ENCODE measurements at regions not wholly inside any gene's neighbourhood (a gene's known extent, or its start where the extent isn't known, plus 50 kb on each side); places are given as distances from the start of the nearest gene placed in this dataset.
"Not testable (repeated sequence)": the region's sequence is repeated elsewhere in the genome, so short reads cannot be mapped to it uniquely, and the experiment has no call there.

DNA sequence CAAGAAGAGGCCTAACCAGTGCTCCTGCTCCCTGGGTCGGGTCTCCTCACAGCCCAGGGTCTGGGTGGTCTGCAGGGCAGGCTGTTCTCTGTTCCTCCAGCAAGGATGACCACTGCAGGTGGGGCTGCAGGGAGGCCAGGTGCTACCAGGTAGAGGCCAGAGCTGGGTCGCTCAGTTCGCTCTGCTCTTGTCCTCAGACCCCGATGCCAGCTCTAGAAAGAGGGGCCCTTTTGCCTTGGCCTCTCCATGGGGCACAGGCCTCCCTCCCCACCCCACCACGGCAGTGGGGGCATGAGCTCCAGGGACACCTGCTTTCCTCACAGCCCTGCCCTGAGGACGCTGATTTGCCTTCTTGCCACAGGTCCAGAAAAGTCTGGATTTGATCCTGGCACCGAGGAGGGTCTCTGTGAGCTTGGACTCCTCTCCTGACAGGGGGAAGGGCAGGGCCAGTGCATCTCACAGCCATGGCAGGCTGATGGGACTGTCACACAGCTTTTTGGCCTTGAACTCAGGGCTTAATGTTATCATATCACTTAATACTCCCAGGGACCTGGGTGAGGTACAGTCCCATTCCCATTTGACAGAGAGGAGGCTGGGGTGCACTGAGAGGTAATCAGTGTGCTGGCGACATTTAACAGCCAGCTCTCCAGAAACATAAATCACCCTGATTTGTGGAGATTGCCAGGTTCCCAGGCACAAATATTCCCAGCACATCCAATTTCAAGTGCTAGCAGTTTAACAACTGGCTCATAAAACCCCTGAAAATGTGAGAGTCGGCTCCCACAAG lies 273.0 kb upstream of the SFSWAP start:
- no peak for ATAC-seq
- DNase-seq = no peak
- H3K4me3 ChIP-seq (ENCODE audit: low read length) = no peak overlapping the region
- H3K27ac ChIP-seq (ENCODE audit: low read length) = no peak overlapping the region
- no peaks in the 10 kb centered on the region for H3K27me3 ChIP-seq (ENCODE audit: control insufficient read depth, insufficient read depth)
- WGBS = 76% methylated on average over 9 of the region's 9 CpGs
- H3K9me3 ChIP-seq (ENCODE audit: control insufficient read depth, low read length) = no peaks in the 10 kb centered on the region
- no peaks in the 10 kb centered on the region for H3K4me1 ChIP-seq (ENCODE audit: control insufficient read depth, insufficient read depth, low read length)
- intact Hi-C loops (cut with DNase I) = no loop called here

DNA sequence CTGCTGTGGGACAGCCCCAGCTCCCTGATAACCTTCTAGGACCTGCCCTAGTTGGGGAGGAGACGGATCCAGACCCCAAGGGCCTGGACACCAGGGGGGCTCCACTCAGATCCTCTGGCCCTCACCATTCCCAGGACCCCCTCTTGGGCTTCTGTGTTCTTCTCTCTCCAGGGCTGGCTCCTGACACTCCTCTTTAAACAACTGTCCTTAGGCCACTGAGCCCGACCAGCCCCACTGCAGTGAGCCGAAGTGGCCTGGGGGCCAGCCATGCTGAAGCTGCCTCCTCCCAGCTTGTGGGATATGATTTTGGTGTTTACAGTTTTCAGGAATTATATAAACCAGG lies 272.4 kb upstream of the SFSWAP start:
- intact Hi-C loops (cut with DNase I); H3K27ac ChIP-seq (ENCODE audit: low read length); DNase-seq; H3K27me3 ChIP-seq (ENCODE audit: control insufficient read depth, insufficient read depth); H3K4me3 ChIP-seq (ENCODE audit: low read length); H3K9me3 ChIP-seq (ENCODE audit: control insufficient read depth, low read length); H3K4me1 ChIP-seq (ENCODE audit: control insufficient read depth, insufficient read depth, low read length): not testable (repeated sequence)
- WGBS = 68% methylated on average over 3 of the region's 3 CpGs
- ATAC-seq = peak in 1 of 2 donors; percentile 19

DNA sequence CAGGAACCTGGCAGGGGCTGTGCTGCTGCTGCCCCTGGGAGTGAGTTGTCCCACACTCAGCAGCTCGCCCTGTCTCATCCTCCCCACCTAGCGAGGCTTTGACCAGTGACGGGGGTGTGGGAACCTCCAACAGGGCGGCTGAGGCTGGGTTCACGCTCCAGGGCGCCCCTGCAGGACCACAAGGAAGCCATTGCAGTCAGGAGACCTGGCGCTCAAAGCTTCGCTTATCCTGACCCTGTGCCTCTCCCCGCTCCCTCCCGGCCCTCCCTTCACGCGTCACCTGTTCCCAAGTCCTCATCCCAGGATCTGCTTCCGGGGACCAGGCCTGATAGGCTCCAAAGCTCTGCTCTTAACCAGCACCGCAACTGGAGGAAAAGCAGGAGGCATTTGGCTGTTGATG lies 272.0 kb upstream of the SFSWAP start:
- intact Hi-C loops (cut with DNase I) = no loop called here
- 54% methylated on average over 14 of the region's 14 CpGs for WGBS
- Histone ChIP-seq H3K9me3 (ENCODE audit: control insufficient read depth, low read length) (no peaks in the 10 kb centered on the region), H3K27ac (ENCODE audit: low read length) (no peak overlapping the region), H3K4me1 (ENCODE audit: control insufficient read depth, insufficient read depth, low read length) (no peaks in the 10 kb centered on the region), H3K4me3 (ENCODE audit: low read length) (no peak overlapping the region), H3K27me3 (ENCODE audit: control insufficient read depth, insufficient read depth) (no peaks in the 10 kb centered on the region)
- DNase-seq (no peak), ATAC-seq (no peak)

DNA sequence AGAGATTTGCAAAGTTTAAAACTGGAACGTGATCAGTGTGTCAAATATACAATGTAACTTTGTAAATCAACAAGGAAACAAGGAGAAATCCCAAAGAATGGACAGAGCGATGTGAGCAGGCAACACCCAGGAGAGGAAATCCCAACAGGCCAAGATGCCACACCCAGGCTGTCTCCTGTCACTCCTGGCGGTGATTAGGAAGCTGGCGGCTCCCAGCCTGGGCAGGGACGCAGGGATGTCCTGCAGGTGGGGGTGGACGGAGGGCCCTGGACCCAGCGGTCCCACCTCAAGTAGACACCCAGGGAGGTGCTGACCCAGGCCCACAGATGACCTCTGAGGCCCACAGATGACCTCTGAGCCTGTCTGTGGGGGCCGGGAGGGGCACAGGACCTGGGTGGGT lies 271.1 kb upstream of the SFSWAP start:
- intact Hi-C loops (cut with DNase I); H3K4me3 ChIP-seq (ENCODE audit: low read length); H3K9me3 ChIP-seq (ENCODE audit: control insufficient read depth, low read length); DNase-seq; H3K27ac ChIP-seq (ENCODE audit: low read length); H3K27me3 ChIP-seq (ENCODE audit: control insufficient read depth, insufficient read depth); H3K4me1 ChIP-seq (ENCODE audit: control insufficient read depth, insufficient read depth, low read length); ATAC-seq: not testable (repeated sequence)
- WGBS = no CpG with 5 or more reads among the region's 8 CpGs

DNA sequence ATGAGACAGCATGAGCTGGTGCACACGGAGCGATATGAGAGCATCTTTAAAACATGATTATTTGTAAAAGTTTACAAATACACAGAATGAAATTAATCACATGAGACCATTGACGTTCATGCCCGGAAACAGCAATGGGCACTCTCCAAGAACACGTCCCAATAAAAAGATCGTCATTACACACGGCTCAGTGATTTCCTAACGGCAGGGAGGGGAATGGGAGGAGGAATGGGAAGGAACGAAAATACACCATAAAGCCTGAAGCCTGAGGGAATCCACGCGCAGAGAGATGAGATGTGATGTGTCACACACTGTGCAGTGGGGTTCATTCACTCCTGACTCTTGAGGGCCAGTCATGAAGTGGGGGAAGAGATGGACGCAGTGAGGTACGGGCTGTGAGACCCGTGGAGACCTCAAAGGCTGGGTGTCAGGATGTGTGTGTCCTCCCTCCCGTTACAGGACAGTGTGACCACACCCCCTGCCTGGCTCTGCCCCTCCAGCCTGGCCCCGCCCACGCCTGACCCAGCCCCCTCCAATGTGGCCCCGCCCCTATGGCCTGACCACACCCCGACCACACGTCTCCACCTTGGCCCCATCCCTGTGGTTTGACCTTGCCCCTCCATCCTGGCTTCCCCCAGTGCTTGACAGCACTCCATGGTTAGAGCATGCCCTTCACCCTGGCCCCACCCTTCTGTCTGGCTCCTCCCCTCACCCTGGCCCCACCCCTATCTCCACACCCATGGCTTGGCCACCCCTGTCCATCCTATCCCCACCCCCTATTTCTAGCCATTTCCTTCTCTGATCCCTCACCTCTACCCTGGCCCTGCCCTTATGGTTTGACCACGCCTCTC lies 270.5 kb upstream of the SFSWAP start:
- intact Hi-C loops (cut with DNase I); H3K27me3 ChIP-seq (ENCODE audit: control insufficient read depth, insufficient read depth); ATAC-seq; H3K4me3 ChIP-seq (ENCODE audit: low read length); H3K9me3 ChIP-seq (ENCODE audit: control insufficient read depth, low read length); DNase-seq; H3K27ac ChIP-seq (ENCODE audit: low read length); H3K4me1 ChIP-seq (ENCODE audit: control insufficient read depth, insufficient read depth, low read length): not testable (repeated sequence)
- WGBS = 85% methylated on average over 12 of the region's 21 CpGs

DNA sequence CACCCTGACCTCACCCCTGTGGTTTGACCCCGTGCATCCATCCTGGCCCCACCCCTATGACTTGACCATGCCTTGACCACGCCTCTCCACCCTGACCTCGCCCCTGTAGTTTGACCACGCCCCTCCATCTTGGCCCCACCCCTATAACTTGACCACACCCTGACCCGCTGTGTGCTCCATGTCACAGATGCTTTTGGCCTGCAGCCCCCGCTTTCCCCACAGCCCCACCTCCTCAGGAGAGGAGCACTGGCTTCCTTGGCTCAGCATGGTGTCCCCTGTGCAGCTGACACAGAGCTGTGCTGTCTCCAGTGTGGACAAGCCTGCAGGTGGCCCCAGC lies 269.9 kb upstream of the SFSWAP start:
- ATAC-seq = no peak
- no peak for DNase-seq
- 85% methylated on average over 6 of the region's 6 CpGs for WGBS
- no peak overlapping the region for H3K4me3 ChIP-seq (ENCODE audit: low read length)
- intact Hi-C loops (cut with DNase I) = no loop called here
- no peaks in the 10 kb centered on the region for H3K27me3 ChIP-seq (ENCODE audit: control insufficient read depth, insufficient read depth)
- no peaks in the 10 kb centered on the region for H3K9me3 ChIP-seq (ENCODE audit: control insufficient read depth, low read length)
- no peaks in the 10 kb centered on the region for H3K4me1 ChIP-seq (ENCODE audit: control insufficient read depth, insufficient read depth, low read length)
- no peak overlapping the region for H3K27ac ChIP-seq (ENCODE audit: low read length)

DNA sequence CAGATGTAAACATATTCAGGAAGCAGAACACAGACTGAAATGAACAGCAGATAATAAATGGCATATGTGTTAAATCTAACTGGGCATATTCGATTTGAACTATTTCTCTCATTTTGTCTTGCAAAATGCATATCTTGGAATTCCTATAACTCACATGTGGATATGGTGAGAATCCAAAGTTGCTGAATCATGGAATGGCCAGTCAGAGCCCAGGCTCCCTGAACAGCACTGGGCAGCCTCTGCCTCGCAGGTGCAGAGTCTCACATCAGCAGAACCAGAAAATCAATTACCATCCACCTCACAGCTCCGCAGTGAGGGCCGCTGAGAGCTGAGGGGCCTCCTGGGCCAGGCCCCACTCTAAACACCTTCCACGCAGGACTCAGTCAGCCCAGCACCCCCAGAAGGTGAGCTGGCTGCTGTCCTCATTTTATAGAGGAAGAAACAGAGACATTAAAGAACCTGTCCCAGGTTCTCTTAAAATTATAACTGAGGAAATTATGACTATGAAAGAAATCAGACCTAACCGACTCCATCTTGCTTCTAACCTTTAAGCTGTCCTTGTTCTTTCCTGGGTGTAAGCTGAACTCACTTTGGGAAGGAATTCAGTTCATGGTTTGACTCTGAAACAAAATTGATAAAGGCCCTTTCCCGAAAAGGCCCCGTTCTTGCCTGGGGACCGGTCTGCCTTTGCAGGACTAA lies 269.1 kb upstream of the SFSWAP start:
- no peak for ATAC-seq
- Histone ChIP-seq H3K9me3 (ENCODE audit: control insufficient read depth, low read length) (no peaks in the 10 kb centered on the region), H3K4me3 (ENCODE audit: low read length) (no peak overlapping the region), H3K4me1 (ENCODE audit: control insufficient read depth, insufficient read depth, low read length) (no peaks in the 10 kb centered on the region), H3K27me3 (ENCODE audit: control insufficient read depth, insufficient read depth) (no peaks in the 10 kb centered on the region), H3K27ac (ENCODE audit: low read length) (no peak overlapping the region)
- WGBS = 77% methylated on average over 9 of the region's 9 CpGs
- intact Hi-C loops (cut with DNase I) = no loop called here
- no peak for DNase-seq

DNA sequence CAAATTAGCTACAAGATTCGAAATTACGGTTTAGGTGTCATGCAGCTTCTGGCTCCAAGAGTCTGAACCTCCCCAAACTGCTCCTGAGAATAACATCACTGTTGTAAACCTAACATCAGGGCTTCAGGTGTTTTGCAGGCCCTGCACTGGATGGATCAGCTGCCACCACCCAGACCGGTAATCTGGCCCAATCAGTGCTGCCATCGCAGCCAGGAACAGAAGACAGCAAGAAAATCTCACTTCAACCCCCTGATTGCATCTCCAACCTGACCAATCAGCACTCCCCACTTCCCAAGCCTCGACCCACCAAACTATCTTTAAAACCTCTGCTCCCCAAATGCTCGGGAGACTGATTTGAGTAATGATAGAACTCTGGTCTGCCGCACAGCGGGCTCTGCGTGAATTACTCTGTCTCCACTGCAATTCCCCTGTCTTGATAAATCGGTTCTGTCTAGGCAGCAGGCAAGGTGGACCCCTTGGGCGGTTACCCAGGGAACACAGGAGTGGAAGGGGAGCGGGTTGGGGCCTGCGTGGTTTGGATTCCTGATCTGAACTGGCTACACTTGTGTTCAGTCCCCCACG lies 268.5 kb upstream of the SFSWAP start:
- H3K27me3 ChIP-seq (ENCODE audit: control insufficient read depth, insufficient read depth) = no peaks in the 10 kb centered on the region
- ATAC-seq = no peak
- no peak overlapping the region for H3K27ac ChIP-seq (ENCODE audit: low read length)
- H3K4me3 ChIP-seq (ENCODE audit: low read length) = no peak overlapping the region
- H3K4me1 ChIP-seq (ENCODE audit: control insufficient read depth, insufficient read depth, low read length) = no peaks in the 10 kb centered on the region
- WGBS = 77% methylated on average over 14 of the region's 14 CpGs
- intact Hi-C loops (cut with DNase I) = no loop called here
- no peaks in the 10 kb centered on the region for H3K9me3 ChIP-seq (ENCODE audit: control insufficient read depth, low read length)
- DNase-seq = no peak

DNA sequence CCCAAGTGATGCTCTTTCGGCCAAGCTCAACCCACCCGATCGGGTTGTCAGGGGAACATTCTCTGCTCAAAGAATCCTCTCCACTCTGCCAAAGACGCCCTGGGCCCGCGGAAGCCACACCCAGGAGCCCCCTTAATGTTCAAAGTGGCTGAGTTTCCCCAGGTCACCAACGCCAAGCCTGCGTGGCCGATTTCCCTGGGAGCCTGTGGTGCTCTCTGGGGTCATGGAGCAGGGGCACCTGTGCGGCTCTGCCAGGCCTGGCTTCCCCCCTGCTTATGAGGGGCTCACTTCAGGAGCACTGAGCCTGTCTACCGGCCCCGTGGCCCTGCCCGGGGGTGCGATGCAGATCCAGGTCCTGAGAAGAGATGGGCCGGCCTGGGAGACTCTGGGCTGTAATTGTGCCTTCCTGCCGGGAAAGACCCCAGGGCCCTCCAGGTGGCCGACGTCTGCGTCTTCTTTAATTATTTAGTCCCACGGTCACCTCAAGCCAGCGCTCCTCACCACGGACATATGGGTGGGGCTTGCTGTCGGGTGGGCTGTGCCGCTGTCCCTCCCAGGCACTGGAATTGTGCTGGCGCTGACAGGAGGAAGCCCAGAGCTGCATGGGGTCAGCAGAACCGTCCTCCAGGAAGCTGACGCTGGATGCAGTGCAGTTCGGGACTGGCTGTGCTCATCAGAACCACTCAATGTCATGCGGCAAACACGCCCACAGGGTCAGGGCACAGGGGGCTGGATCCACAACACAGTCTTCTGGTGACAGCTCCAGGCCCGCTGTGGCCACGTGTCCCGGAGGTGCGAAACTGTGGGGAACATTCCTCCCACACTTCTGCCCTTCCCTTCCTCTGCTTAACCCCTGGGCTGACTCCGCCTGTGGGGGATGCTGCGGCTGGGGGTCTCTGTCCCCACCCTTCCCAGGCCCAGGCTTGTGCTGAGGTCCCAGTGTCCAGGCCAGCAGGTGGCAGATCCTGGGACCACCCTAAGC lies 267.6 kb upstream of the SFSWAP start:
- Histone ChIP-seq H3K4me3 (ENCODE audit: low read length) (no peak overlapping the region), H3K27ac (ENCODE audit: low read length) (no peak overlapping the region), H3K4me1 (ENCODE audit: control insufficient read depth, insufficient read depth, low read length) (no peaks in the 10 kb centered on the region), H3K27me3 (ENCODE audit: control insufficient read depth, insufficient read depth) (no peaks in the 10 kb centered on the region), H3K9me3 (ENCODE audit: control insufficient read depth, low read length) (no peaks in the 10 kb centered on the region)
- WGBS = 63% methylated on average over 36 of the region's 36 CpGs
- no peak for DNase-seq
- intact Hi-C loops (cut with DNase I) = no loop called here
- ATAC-seq = peak; percentile 15 to 39
